Coronary artery (tissue), 2 donors: ENCODE measurements at regions not wholly inside any gene's neighbourhood (a gene's known extent, or its start where the extent isn't known, plus 50 kb on each side); places are given as distances from the start of the nearest gene placed in this dataset.

ENCODE experiments used
- DNase-seq: peaks from one replicate; pipeline ENCODE4 v3.0.0-alpha.2; 2017; ENCODE audit warnings: low spot score
- H3K27ac ChIP-seq, 2 donors: fragments of 200-600 bp; sonication (generic); one replicate each; pipeline ENCODE4 v1.5.1; 2016 to 2019
- H3K4me3 ChIP-seq: fragments of 200-600 bp; sonication (generic); 2 replicates; pipeline ENCODE4 v1.5.1; 2016; ENCODE audit warnings: mild to moderate bottlenecking, moderate library complexity
- TF ChIP-seq, protein P1 (sequence below): fragments of 200-600 bp; sonication (generic); IDR thresholded peaks from one replicate; pipeline ENCODE4 v1.5.1; 2019; ENCODE audit warnings: antibody characterized with exemption

DNA sequence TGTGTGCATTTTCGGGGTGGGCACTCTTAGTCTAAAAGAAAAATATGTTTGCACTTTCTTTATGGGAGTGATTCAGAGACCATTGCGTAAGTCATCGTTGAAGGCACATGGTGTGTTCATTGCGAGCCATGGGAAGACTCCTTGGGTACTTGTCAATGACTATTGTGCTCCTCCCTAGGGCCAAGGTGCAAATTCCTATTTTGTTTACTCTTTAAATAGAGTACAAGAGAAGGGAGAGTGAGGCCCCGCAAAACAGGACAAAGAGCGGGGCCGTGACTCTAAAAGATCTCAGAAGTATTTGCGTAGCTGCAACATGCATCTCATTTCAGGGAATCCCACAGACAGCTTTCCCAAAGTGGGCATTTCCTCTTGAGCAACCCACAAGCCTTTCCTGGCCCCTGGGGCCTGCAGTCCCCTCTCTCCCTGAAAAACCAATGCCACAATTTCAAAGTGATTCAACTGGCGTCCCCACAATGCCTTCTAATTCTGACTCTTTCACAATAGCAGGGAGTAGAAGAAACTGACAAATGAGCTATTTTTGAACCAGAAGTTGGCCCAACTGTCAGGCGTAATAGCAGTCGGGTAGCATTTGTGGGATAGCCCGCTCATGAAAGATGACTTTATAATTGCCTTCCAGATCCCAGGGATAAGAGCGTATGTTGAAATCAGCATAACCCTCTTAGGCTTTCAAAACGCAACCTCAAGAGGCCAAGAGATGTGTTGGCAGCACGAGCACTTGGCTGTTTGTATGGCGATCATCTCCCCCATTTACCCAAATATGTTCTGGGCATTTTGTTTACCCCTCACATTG is 277.9 kb upstream of the BMP2 start:
- DNase-seq = no peak
- H3K27ac ChIP-seq = no peak overlapping the region
- H3K4me3 ChIP-seq = no peak overlapping the region
- TF ChIP-seq, protein P1, sequence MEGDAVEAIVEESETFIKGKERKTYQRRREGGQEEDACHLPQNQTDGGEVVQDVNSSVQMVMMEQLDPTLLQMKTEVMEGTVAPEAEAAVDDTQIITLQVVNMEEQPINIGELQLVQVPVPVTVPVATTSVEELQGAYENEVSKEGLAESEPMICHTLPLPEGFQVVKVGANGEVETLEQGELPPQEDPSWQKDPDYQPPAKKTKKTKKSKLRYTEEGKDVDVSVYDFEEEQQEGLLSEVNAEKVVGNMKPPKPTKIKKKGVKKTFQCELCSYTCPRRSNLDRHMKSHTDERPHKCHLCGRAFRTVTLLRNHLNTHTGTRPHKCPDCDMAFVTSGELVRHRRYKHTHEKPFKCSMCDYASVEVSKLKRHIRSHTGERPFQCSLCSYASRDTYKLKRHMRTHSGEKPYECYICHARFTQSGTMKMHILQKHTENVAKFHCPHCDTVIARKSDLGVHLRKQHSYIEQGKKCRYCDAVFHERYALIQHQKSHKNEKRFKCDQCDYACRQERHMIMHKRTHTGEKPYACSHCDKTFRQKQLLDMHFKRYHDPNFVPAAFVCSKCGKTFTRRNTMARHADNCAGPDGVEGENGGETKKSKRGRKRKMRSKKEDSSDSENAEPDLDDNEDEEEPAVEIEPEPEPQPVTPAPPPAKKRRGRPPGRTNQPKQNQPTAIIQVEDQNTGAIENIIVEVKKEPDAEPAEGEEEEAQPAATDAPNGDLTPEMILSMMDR = no peak

- TF ChIP-seq, protein P1 = no peak
- DNase-seq = no peak
- Histone ChIP-seq H3K4me3 (no peak overlapping the region), H3K27ac (no peak overlapping the region)
Measured at GRCh38 chr20:6485351-6485750, 282.1 kb upstream of the BMP2 start.

DNA sequence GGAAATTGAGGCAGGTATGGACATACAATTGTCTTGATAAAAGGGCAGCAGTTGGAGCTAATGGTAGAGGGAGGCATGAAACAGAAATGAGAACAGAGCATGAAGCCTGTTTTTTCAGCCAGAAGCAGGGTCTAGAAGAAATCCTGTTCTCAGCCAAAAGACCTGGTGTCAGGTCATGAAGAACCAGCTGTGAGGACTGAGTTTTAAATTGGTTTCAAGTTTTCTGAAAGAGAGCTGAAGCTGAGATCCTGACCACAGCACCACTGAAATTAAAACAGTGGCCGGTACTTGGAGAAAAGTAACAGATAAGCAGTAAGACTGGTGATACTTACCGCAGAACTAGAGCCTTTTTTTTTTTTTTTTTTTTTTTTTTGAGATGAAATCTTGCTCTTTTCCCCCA is 283.8 kb upstream of the BMP2 start:
- Histone ChIP-seq H3K27ac (no peak overlapping the region), H3K4me3 (no peak overlapping the region)
- no peak for DNase-seq
- TF ChIP-seq, protein P1 = no peak

- H3K4me3 ChIP-seq = no peak overlapping the region
- H3K27ac ChIP-seq = no peak overlapping the region
- TF ChIP-seq, protein P1 = no peak
- no peak for DNase-seq
Measured at GRCh38 chr20:6482486-6482885, 285.0 kb upstream of the BMP2 start.

DNA sequence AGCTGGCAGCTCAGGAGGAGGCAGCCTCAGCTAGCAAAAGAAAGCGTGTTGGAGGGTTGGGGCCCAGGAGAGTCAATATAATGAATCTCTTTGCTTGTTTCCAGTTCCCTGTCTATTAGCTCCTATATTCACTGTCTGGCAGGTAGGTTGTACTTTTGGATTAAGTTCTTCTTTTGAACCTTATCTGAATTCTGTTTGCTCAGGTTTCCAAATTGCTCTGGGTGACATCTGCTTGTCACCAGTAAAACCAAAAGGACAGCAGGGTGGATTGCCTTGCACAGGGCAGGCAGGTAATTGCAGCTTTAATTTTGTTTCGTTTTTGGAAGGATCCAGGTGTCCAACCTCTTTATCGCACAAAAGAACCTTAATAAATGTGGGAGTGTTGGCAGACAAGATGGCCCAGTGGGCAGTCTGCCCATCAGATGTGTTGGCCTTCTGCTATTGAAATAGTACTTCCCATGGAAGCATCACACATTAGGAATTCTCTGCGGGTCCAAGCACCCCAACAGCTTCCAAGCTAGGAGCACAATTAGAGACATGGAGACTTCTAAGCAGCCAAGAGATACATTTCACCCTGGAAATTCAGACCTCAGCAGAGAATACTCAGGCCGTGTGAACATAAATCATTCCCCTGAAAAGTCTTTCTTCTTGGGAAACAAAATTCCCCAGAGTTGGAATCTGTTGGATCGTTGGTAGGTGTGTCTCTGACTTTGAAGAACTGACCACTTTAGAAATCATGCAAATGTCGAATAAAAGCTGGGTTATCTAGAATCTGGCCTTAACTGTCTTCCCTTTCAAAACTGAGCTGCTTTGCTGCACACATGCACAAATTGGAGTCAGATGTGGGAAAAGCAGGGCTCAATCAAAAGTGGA is 286.9 kb upstream of the BMP2 start:
- TF ChIP-seq, protein P1 = no peak
- DNase-seq = no peak
- Histone ChIP-seq H3K4me3 (no peak overlapping the region), H3K27ac (no peak overlapping the region)

GRCh38 chr20:6473197-6473596 is 294.3 kb upstream of the BMP2 start:
- no peak for DNase-seq
- Histone ChIP-seq H3K27ac (no peak overlapping the region), H3K4me3 (no peak overlapping the region)
- TF ChIP-seq, protein P1 = no peak
